Keratinocyte (primary cell): ENCODE measurements at regions not wholly inside any gene's neighbourhood (a gene's known extent, or its start where the extent isn't known, plus 50 kb on each side); places are given as distances from the start of the nearest gene placed in this dataset.

Experiments
- CTCF ChIP-seq, 3 experiments: IDR thresholded peaks in 1 of 3; conservative IDR thresholded peaks in 1 of 3; optimal IDR thresholded peaks in 1 of 3; 2 replicates in 2 of 3; 3 replicates in 1 of 3; pipeline versions ENCODE3 to v1.5.1; 2011; ENCODE audit warnings: low read length in 3 of 3, mild to moderate bottlenecking in 3 of 3, moderate library complexity in 2 of 3, control low read depth in 1 of 3, inconsistent platforms in 1 of 3; ENCODE audit not compliant: insufficient read depth in 2 of 3; ENCODE audit errors: extremely low read depth in 1 of 3
- EZH2 ChIP-seq: IDR thresholded peaks from one replicate; pipeline ENCODE4 v1.6.1; 2012; ENCODE audit warnings: inconsistent platforms, mild to moderate bottlenecking, low read length, moderate library complexity

DNA sequence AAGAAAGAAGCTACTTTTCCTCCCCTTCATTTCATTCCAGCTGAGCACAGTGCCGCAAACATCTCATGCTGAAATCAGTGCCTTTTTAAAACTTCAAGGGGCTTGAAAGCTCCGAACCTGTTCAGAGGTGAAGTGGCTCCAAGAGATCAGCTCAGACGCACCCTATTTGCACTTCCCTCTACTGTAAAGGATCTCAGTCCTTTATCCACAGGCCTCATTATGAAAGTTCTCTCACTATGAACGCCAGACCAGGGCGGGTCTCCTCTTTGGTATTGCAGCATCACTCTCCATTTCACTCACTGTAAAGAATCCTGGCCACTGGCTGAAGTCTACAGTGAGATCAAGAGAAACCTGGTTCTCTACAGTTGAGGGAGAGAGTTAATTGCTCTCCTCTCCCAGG is 232.7 kb upstream of the POU3F2 start:
- TF ChIP-seq CTCF (optimal IDR thresholded peaks at IDR 0.05 in 1 of 3, IDR thresholded peaks at IDR 0.05 in 1 of 3, conservative IDR thresholded peaks at IDR 0.05 in 1 of 3; ENCODE audit: extremely low read depth in 1 of 3, insufficient read depth in 2 of 3, low read length in 3 of 3): no peak
- no peak for TF ChIP-seq EZH2
